ENCODE measurements at regions not wholly inside any gene's neighbourhood (a gene's known extent, or its start where the extent isn't known, plus 50 kb on each side); places are given as distances from the start of the nearest gene placed in this dataset.

DNA sequence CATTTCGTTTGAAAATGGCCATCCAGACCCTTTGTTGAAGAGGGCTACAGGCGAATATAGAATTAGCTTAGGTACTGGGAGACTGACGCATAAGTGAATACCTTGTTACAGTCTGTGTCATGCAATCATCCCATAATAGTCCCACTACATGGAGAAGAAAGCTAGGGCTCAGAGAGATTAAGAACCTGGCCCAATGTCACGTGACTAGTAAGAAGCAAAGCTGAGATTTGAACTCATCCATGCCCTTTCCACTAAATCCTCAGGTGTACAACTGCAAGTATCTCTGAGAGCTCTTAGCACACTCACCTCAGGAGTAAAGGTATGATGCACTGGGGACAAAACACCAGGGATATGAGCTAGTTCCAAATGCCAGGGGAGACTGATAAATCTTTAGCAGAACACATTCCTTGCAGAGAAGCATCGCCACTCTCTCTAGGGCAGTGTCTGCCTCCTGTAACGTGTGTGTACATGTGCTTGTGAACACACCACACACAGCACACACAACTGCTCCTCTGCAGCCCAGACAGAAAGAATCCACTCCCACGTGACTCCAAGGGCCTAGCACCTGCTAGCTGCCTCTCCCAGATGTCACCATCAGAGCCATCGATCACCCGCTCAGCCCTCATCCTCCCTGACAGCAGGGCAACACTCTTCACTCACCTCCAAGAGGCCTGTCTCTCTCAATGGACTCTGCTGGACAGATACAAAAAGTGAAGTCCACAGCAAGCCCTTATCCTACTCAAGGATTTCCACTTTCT, 402.8 kb downstream of the NXPE2 start:
- DNase-seq (ENCODE audit: low read depth in 2 of 2): no peak

DNA sequence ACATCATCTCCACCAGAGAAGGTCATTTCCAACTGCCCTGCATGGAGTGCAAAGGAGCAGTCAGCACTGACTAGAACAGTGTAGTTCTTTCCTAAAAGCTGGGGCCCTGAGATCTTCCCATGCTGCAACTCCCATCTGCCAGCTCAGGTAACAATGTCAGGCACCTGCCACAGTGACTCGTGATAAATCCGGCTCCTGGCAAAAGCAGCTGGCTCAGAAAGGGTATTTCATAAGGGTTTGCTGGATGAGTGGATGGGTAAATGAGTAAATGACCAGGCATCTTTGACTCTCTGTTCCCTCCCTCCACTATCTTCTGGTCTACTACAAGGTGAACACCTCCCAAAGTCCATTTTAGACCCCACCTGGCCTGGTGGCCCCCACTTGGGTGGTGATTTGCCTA, 403.6 kb downstream of the NXPE2 start:
- DNase-seq (ENCODE audit: low read depth in 2 of 2): no peak

DNA sequence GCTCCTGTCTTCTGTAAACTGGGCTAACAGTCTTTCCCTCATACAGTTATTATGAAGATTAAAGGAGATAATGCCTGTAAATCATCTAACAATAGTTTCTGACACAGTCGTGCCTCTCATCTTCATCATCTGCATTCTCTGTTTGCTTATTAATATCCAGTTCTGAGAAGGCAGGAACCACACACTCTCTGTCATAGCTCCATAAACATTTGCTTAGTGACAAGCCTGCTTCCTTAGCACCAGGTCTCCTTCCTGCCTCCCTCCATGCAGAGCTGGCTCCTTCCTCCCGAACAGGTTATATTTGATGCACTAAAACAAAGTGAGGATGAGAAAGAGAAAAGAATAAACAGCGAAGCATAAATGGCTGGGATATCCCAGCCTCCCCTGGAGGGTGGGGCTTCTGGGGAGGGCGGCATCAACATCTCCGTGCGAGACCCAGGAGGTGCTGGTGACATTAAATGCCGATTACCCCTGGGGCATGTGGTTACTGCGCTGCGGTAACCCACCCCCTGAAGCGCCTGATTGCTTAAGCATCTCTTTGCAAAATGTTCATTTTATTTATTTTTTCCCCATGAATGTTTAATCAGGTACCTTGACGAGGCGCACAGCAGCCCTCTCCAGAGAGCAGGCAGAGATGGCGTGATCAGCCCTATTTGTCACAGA, 404.9 kb downstream of the NXPE2 start:
- DNase-seq (ENCODE audit: low read depth in 2 of 2): no peak

DNA sequence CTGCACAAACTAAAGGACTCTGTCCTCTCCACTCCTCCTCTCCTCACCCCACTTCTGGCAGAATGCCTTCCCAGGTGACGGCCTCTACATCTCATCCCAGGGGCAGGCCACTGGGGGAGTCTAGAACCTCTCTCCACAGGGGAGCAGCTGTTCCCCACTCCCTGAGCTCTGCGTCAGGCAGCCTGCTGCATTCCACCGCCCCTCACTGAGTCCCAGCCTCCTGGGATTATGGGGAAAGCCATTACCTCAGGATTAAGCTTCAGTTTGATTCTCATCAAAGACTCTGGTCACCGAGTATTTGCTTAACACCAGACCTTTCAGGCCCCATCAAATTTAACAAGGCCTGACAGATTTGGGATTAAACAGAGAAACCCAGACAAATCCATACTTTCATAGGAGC, 405.9 kb downstream of the NXPE2 start:
- no peak for DNase-seq (ENCODE audit: low read depth in 2 of 2)

DNA sequence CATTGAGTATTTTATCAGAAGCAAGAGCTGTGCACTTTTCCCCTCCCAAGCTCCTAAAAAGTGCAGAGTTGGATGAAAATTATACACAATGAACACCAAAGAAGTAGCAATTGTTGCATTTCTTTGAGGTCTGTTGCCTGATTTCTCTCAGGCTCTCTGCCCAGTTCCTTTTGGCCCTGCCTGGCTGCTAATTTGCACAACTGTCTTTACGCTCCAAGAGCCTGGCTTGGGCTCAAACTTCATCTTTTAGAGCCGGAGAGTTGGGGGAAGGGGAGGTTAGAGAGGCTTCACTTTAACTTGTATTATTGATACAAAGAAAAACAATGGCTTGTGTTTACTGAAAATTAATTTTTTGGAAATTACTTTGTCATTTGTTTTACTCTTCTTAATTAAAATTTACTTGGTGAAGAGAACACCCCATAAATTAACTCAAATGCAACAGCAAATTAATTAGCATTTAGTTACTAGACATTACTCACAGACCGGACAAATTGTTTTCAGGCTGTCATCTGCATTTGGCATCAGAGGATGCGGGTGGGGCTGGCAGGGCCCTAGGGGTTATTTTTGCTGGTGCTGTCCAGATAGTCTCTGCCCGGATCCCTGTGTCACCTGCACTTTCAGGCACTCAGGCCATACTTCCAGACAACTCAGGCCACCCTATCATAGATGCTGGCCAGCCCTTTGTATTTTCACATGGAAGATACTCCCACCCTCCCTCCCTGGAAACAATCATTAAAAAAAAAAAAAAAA, 407.3 kb downstream of the NXPE2 start:
- no peak for DNase-seq (ENCODE audit: low read depth in 2 of 2)

DNA sequence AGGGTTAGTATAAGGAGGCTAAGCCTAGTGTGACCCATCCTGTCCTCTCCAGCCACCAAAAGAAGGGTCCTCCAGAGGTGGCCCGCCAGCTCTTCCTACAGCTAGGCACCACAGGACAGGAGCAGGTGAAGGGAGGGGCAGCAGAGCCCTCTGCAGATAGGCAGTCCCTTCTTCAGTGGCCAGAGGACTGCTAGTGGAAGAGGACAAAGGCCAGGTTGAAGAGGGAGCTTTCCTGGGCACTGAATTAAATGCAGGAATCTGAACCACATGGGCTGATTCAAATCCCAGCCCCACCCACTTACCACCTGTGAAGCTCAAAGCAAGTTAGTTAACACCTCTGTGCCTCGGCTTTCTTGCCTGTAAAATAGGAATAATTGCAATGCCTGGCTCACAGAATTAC, 409.5 kb downstream of the NXPE2 start:
- no peak for DNase-seq (ENCODE audit: low read depth in 2 of 2)

DNA sequence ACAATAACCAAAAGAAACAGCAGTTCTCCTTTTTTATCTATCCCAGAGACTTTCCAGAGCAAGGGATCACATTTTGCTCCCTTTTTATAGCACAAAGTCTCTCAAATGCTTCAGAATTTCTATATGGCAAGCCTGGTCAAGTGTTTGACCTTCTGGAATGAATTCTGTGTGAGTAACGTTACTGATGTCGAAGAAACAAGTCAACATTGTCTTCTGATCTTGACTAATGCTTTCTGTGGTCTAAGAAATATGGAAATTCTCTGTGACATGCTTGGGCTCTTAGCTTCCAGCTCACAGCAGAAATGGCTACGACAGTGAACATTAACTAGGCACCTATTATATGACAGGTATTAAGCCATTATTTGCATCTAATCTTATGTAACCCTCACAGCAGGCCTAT, 411.7 kb downstream of the CADM1 start:
- DNase-seq (ENCODE audit: low read depth in 2 of 2): no peak

DNA sequence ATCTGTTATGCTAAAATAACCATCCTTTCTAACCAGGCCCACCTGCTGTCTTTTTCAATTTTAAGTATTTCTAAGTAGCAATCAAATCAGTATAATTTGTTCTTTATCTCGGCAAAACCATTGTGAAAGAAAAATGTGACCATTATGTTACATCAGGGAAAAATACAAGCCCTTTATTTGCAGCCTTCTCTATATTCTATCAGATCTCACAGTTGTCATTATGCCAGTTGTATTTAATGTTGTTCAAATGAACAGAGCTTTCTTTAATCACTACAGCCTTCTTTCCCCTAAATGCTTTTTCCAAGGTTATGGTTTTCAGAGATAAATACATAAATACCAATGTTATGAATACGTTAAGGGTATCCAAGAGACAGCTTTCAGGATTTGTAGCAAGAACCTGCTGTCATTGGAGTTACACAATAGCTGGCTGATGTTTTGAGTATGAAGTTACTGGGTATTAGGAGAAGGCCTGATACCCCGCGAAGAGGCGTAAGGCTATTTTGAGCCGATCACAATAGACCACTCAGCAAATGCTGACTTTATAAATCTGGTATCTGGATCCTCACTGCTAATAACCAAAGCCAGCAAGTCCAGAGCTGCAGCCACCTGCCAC, 406.3 kb downstream of the CADM1 start:
- DNase-seq (ENCODE audit: low read depth in 2 of 2): no peak

DNA sequence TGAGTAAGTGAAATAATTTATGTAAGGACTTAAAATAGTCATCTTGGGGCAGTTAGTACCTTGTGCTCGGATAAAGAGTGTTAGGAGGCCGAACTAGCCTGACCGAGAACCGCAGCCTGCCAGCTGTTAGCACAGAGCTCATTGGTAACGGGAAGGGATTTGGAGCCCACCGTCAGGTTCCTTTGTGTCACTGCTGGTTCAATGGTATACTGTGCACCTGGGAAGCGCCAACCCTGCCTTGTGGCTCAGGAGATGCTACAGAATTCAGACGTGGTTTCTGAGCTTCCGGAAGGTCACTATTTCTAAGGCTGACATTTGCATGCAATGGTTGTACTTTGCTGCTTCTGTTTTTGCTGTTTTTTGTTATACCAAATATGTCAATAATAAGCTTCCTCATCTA, 403.5 kb downstream of the CADM1 start:
- DNase-seq (ENCODE audit: low read depth in 2 of 2): no peak

DNA sequence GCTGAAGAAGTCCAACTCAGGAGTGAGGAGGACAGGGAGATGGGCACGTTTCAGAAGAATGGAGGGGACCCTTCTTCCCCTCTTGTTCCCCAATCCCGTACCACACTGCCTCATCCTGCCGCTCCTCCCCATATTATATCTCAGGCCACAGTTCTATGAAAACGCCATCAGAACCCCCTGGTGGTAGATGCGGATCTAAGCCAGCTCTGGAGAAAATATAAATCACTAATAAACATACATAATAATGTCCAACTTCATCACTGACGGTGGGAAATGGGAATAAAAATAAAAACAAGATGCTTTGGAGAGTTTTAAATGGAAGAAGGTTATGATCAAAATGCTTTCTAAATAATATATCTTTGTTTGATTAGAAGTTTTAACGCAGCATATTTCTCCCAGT, 400.3 kb downstream of the CADM1 start:
- no peak for DNase-seq (ENCODE audit: low read depth in 2 of 2)

DNA sequence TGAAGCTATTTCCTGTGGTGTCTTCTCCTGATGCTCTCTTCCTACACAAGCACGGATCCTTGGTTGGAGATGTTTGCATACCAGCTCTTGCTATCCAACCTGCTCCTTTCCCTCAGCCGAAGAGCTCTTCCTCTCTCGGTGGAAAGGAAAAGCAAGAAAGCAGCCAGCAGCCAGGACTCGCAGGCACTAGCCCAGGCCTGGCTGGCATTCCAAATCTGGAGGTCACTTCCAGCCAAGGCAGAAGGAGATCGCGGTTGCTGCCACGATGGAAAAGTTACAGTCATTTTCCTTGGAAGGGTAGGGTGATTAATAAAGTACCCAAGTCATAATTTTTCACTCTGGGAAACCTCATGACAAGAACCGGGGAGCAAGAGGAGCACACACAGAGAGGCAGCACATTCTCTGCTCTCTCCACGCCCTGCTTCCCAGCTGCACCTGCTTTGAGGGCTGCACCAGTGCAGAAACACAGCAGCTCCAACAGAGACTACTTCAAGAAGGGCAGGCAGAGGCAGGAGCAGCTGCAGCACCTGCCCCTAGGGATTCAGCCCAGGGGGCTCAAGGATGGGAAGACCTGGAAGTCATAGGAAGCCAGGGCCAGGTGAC, 399.3 kb downstream of the CADM1 start:
- DNase-seq (ENCODE audit: low read depth in 2 of 2): no peak

DNA sequence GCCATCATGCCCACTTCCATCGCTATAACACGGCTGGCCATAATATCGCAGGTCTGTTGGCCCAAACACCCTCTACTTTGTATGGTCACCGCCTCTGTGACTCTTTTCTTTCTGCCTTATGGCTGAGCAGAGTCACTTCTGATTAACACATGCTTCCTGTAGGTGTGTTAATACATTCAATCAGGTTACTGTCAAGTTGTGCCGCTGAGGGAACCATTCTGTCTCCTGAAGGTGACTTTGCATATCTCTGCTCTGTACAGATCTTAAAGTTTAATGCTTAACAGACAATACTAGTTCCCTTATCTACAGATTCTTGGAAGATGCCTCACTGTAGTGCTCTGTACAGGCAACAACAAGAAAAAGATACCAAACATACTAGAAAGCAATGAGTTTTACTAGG, 393.1 kb downstream of the CADM1 start:
- no peak for DNase-seq (ENCODE audit: low read depth in 2 of 2)

DNA sequence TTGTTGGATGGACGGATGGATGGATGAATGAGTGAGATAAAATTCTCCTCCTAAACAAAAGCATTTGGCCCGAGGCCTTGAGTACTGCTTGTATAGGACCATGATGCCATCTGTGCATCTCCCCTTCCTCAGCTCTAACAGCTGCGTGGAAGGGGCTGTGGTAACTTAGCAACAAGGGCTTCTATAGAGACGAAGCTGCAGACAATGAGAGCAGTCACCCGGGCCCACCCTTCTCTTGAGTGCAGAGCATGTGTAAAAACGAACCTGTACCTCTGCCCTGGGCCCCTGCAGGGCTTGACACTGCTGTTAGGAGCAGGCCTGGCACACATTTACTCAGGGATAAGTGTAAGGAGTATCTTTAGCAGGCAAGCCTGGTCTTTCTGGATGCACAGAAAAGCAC, 391.5 kb downstream of the CADM1 start:
- DNase-seq (ENCODE audit: low read depth in 2 of 2): no peak

DNA sequence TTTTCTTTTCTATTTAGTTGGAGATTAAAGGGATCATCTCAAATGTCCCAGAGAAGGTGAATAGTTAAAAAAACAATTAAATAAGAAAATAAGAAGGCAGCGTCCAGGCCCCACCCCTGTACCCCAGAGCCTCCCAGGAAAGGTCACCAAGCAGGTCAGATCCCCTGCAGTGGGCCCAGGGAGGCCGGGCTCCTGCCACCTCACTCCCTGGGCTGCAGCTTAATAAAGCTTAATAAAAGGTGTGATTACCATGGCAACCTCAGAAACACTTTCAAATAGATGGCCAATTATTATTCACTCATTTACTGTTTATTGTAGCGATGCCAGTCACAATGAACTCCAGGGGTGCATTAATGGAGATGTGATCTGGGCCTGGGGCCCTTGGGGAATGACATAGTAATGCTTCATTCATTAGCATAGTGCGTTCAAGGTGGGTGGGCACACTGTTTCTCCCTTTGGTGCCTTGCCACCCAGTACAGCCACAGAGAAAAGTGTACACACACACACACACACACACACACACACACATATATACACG, 386.2 kb downstream of the CADM1 start:
- DNase-seq (ENCODE audit: low read depth in 2 of 2): no peak

DNA sequence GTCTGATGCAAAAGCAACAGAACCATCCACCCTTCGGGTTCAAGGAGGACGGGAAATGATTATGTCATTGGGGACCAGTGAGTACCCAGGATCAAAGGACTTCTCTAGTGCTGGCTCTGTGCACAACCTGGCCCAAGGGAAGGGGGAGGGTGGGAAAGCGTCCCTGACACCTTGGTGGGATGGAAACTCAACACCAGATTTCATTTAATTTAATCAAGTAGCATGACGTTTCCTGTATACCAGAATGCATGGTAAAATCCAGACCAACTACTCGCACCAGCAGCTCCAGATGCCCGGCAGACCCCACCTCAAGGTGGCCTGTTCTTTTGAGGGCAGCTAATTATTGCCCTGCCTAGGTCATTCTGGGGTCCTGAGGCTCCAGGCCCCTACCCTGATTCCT, 385.1 kb downstream of the CADM1 start:
- no peak for DNase-seq (ENCODE audit: low read depth in 2 of 2)
